GM04504 (cell line): ENCODE measurements at regions not wholly inside any gene's neighbourhood (a gene's known extent, or its start where the extent isn't known, plus 50 kb on each side); places are given as distances from the start of the nearest gene placed in this dataset.
A peak's percentile ranks its signal among the peaks of the same experiment; 100 is the strongest.

Experiments
- DNase-seq: peaks from one replicate; pipeline ENCODE4 v3.0.0-alpha.2; 2012; ENCODE audit warnings: low read depth

GRCh38 chr16:86868070-86868469 is 289.7 kb downstream of the FOXL1 start:
- no peak for DNase-seq

GRCh38 chr16:86868786-86869185 is 290.4 kb downstream of the FOXL1 start:
- DNase-seq = no peak

GRCh38 chr16:86869288-86870022 is 291.1 kb downstream of the FOXL1 start:
- DNase-seq = no peak

GRCh38 chr16:86870380-86870779 is 292.0 kb downstream of the FOXL1 start:
- DNase-seq = no peak

GRCh38 chr16:86872131-86872530 is 293.8 kb downstream of the FOXL1 start:
- no peak for DNase-seq

GRCh38 chr16:86872833-86873232 is 294.5 kb downstream of the FOXL1 start:
- DNase-seq = no peak

GRCh38 chr16:86874141-86874540 is 295.8 kb downstream of the FOXL1 start:
- no peak for DNase-seq

- no peak for DNase-seq
These were observed 298.1 kb downstream of the FOXL1 start for GRCh38 chr16:86876499-86876898.

- no peak for DNase-seq
These were observed 298.8 kb downstream of the FOXL1 start for GRCh38 chr16:86877108-86877507.

- DNase-seq = no peak
These were observed 299.5 kb downstream of the FOXL1 start for GRCh38 chr16:86877835-86878234.

- no peak for DNase-seq
These were observed 300.1 kb downstream of the FOXL1 start for GRCh38 chr16:86878236-86879080.

GRCh38 chr16:86879268-86879667 is 300.9 kb downstream of the FOXL1 start:
- DNase-seq = no peak

- DNase-seq = no peak
These were observed 302.2 kb downstream of the FOXL1 start for GRCh38 chr16:86880316-86881117.

- DNase-seq = no peak
These were observed 302.8 kb downstream of the FOXL1 start for GRCh38 chr16:86881118-86881510.

GRCh38 chr16:86881861-86882273 is 303.5 kb downstream of the FOXL1 start:
- peak; percentile 3 for DNase-seq

- peak; percentile 29 for DNase-seq
These were observed 304.4 kb downstream of the FOXL1 start for GRCh38 chr16:86882586-86883280.

- no peak for DNase-seq
These were observed 305.4 kb downstream of the FOXL1 start for GRCh38 chr16:86883583-86884389.

- DNase-seq = no peak
These were observed 306.0 kb downstream of the FOXL1 start for GRCh38 chr16:86884390-86884650.

GRCh38 chr16:86885139-86885538 is 306.8 kb downstream of the FOXL1 start:
- DNase-seq = no peak

GRCh38 chr16:86886651-86887050 is 308.3 kb downstream of the FOXL1 start:
- DNase-seq = no peak

GRCh38 chr16:86887416-86887815 is 309.1 kb downstream of the FOXL1 start:
- no peak for DNase-seq
